AG20443 (cell line): ENCODE measurements at regions not wholly inside any gene's neighbourhood (a gene's known extent, or its start where the extent isn't known, plus 50 kb on each side); places are given as distances from the start of the nearest gene placed in this dataset.
"Not testable (repeated sequence)": the region's sequence is repeated elsewhere in the genome, so short reads cannot be mapped to it uniquely, and the experiment has no call there.

Experiments
- DNase-seq: peaks from one replicate; pipeline ENCODE4 v3.0.0; 2012; ENCODE audit warnings: low spot score, mixed read lengths

DNA sequence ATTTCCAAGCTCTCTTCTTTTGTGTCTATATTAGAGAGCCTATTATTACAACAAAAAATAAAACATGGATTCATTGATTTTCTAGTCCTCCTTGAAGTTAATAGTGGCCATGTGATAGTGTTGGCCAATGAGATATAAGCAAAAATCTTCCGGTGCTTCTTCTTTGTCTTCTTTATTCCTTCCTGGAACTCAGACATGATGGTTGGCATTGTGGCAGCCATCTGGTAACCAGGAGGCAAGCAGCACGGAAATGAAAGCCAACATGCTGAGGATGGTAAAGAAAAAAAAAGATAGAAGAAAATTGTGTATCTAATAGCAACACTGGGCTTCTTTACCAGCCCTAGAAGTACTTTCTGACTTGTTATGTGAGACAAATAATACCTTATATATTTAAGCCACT, 50.8 kb upstream of the SEL1L start:
- DNase-seq = no peak

DNA sequence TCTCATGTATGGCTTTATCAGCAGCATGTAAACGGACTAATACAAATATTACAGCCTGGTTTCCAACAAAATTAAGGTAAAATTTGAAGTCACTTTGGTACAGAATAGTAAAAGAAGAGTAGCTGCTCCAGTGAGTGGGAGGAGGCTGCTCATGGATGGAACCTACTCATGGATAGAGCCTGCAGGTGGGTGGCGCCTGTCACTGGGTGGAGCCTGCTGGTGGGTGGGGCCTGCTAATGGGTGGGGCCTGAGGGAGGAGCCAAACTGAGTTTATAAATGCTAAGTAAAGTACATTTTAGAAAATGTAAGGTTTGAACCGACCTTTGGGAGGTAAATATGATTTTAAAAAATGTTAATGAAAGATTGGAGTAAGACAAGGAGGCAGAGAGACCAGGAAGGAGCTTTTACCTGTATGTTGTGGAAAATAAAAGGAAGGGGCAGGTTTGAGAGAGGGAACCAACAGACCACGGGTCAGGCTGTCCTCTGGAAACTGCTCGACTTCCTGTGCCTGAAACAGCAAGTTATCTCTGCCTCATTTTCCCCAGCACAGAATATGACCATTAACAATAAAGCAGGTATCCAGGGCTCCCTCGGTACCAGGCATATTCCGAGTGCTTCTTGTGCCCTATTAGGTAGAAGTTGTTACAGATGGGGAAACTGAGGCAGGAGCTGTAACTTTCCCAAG, 55.9 kb upstream of the SEL1L start:
- no peak for DNase-seq

DNA sequence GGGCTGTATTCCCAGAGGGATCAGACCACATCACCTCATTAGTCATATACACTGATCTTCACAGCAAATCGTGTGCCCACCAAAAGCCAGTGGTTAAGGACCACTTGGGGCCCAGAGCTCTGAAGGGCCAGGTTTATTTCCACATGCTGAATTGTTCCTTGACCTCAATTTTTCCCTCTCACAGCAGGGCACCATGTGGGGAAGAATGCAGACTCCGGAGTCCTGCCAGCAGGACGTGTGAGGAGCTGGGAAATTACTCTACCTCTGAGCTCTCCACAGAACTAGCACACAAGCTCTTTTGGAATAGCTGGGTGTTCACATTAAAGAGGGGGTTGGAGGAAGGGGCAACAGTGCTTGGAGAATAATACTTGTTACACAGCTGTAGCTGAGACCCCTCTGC, 57.6 kb upstream of the SEL1L start:
- no peak for DNase-seq

DNA sequence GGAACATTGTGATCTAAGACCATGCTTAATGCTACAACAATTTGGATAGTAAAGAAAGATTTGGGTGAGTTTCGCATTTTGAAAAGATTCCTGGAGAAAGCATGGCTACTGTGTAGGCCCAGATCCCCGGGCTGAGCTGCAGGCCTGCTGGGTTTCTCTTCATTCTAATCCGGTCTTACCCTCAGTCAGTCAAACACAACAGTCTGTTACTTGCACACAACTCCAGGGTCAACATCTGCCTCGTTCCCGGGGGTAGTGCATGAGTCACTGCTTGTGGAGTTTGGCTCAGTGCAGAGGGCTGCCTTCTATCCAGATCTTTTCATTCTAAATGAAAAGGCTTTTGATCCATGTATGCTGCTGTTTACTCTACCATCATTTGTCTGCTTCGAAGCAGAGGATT, 60.4 kb upstream of the SEL1L start:
- DNase-seq = no peak

DNA sequence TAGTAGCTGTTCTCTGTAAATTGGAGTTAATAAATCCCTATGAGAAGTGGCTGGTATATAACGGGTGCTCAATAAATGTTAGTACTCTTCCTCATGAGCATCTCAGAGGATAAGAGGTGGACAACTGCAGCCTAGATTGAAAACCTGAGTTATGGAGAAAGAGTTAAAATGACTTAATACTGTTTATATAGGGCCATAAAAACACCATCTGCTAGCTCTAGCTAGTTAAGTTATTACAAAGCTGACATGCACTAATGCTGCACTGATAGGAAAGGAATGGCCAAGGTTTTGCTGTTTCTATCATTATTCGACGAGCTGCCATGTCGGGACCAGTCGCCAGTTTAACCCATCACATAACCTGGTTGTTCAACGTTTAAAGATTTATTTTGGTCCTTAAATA, 72.0 kb upstream of the SEL1L start:
- no peak for DNase-seq

DNA sequence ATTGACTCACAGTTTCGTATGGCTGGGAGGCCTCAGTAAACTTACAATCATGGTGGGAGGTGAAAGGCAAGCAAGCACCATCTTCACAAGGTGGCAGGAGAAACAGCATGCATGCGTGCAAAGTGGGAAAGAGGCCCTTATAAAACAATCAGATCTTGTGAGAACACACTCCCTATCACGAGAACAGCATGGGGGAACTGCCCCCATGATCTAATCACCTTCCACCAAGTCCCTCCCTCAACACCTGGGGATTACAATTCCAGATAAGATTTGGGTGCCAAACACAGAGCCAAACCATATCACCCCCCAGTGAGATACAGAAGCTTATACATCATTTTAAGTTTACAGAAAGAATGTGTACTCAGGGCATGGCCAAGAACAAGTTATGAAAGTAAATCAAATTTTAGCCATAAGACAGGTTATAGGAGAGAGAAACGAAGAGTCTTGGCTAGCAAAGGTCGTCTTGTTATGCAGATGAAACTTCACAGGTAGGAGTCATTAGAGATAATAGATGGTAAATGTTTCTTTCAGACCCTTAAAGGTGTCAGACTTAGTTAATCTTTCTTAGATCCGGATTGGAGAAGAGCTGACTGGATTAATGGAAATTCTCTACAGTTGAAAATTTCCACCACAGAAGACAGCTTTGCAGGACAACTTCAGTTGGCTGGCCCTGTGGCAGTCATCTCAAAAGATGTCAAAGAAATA, 79.8 kb upstream of the SEL1L start:
- no peak for DNase-seq

DNA sequence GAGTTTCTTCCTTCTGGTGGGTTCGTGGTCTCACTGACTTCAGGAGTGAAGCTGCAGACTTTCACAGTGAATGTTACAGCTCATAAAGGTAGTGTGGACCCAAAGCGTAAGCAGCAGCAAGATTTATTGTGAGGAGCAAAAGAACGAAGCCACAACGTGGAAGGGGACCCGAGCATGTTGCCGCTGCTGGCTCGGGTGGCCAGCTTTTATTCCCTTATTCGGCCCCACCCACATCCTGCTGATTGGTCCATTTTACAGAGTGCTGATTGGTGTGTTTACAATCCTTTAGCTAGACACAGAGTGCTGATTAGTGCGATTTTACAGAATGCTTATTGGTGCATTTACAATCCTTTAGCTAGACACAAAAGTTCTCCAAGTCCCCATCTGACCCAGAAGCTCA, 80.6 kb upstream of the SEL1L start:
- DNase-seq = not testable (repeated sequence)

DNA sequence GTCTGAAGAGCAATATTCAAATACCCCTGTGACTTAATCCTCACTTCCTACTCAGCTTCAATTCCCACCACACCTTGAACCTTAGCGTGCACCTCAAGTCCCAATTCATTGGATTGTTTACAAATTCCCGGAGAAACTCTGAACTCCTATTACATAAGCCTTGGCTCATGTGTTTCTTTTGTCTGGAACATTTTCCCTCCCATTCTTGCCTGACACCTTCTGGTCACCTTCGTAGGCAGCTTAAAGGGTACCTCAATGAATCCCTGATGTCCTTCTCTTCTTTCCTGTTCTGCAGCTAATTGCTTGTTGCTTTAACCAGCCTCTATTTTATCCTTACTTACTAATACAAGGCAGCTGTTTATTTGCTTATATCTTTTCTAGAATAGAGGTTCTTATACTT, 85.0 kb upstream of the SEL1L start:
- no peak for DNase-seq

DNA sequence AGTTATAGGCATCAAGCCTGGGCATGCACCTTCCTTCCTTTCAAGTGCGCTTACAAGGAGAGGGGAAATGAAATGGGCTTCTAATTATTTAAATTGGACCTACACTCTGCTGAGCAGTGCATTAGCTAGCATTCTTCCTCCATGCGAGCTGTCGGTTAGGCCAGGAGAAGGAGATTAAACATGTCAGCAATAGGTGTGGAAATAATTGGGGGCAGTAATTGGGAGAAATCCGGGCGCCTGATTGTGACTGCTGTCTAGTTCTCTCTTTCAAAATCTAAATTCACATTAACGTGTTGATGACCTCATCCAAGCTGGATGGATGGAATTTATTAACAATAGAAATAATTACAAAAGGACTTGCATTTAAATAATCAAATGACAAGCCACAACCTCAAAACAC, 86.2 kb upstream of the SEL1L start:
- DNase-seq = no peak

DNA sequence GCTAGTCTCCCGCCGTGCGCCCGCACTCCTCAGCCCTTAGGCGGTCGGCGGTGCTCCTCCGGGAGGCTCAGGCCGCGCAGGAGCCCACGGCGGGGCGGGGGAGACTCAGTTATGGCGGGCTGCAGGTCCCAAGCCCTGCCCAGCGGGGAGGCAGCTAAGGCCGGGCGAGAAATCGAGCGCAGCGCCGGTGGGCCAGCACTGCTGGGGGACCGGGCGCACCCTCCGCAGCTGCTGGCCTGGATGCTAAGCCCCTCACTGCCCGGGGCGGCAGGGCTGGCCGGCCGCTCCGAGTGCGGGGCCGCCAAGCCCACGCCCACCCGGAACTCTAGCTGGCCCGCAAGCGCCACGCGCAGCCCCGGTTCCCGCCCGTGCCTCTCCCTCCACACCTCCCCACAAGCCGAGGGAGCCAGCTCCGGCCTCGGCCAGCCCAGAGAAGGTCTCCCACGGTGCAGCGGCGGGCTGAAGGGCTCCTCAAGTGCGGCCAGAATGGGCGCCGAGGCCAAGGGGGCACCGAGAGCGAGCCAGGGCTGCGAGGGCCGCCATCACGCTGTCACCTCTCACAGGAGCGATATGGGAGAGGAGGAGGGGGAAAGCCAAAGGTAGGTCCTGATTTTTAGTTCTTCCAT, 90.2 kb upstream of the SEL1L start:
- DNase-seq = not testable (repeated sequence)

DNA sequence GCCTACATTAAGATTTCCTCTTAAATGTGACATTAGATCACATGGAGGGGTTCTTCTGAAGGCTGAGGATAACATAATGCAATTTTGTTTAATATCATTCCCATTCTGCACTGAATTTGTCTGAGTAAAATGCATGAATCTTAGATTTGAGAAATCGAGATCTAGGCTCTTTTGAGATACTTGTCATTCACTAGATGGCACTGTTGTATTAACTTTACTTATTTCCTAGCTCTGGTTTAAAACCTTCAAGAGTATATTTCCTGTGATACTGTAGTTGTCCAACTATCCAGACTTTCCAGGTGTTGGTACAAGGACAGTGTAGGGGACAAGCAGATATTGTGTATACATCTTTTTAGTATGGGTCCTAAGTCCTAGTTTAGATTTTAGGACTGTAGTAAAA, 91.7 kb upstream of the SEL1L start:
- no peak for DNase-seq

DNA sequence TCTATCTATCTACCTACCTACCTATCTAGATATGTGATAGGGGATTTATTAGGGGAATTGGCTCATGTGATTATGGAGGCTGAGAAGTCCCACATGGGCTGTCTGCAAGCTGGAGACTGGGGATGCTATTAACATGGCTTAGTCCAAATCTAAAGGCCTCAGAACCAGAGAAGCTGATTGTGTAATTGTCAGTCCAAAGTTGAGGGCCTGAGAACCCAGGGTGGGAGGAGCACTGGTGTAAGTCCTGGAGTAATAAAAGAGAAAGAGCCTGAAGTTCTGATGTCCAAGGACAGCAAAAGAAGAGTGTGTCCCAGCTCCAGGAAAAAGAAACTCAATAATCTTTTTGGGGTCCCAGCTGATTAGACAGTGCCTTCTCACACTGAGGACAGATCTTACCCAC, 98.5 kb upstream of the SEL1L start:
- no peak for DNase-seq

DNA sequence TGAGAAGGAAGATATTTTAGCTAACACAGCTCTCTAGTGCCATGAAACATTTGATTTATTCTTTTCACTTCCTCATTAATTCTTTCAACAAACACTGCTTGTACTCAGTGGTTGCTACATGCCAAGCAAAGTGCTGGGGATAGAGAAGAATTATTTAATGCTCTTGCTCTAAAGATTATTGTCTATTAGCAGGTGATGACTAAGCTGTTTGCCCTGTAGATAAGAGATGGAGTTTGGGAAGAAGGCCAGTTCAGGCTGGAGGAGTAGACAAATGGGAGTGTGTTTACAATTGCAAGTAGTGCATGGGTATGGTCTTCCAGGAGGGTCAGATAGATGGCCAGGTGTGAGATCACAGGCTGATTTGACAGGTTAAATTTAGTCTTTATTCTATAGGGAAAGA, 99.8 kb upstream of the SEL1L start:
- no peak for DNase-seq

DNA sequence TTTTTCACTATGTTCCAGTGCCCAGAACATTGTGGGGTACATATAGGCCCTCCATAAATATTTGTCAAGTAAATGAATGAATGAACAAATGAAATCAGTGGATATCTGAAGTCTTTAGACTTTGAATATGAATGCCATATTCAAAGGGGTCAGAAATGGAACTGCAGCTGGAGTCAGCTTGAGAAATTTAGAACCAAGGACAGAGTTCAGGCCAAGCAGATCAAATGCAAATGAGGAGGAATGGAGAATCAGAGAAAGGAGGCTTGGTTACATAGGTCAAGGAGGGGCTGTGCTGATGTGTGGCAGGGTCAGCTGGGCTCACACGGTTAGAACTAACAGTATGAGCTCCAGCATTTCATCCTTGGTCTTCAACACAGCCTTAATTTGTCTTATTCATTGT, 104.0 kb upstream of the SEL1L start:
- no peak for DNase-seq

DNA sequence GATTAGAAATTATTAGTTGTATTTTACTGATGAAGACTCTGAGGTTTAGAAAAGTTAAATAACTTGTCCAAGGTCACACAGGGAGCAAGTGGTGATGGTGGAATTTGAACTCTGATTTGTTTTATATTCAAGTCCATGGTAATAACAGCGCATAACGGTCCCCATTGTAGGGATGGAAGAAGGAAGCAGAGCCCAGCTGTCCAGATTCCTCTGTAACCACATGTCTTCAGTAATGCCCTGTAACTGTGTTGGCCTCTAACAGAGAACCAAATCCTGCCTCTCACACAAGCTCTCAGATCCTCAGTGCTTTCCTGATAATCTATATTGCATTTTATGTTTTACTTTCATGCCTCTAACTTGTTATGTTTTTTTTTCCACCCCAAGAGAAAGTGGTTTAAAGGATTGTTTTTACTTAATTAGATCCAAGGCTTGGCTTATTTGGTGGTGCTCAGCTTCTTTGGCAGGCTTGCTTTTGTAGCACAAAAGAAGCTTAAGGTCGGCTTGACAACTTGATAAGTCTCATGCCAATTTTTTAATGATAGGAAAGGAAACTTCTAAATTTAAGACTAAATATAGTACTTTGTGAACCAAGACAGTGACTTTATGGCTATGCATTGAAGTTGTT, 105.1 kb upstream of the SEL1L start:
- DNase-seq = no peak

DNA sequence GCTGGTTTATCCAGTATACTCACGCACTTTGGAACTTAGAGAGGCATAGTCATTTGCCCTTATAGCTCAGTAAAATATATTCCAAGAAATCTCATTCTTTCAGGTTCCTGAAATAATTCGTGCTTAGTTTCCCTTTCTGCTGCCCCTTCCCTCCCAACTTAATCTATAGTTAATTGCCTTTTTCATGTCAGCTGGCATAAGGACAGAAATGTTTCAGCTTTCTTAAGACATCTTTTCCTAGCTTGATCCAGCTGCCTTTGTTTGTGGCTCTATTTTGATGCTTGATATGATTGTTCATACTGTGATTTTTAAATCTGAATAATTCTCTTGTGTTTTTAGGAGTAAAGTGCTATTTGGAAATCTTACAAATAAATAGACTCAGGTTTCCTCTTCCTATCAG, 120.0 kb upstream of the SEL1L start:
- DNase-seq = no peak

DNA sequence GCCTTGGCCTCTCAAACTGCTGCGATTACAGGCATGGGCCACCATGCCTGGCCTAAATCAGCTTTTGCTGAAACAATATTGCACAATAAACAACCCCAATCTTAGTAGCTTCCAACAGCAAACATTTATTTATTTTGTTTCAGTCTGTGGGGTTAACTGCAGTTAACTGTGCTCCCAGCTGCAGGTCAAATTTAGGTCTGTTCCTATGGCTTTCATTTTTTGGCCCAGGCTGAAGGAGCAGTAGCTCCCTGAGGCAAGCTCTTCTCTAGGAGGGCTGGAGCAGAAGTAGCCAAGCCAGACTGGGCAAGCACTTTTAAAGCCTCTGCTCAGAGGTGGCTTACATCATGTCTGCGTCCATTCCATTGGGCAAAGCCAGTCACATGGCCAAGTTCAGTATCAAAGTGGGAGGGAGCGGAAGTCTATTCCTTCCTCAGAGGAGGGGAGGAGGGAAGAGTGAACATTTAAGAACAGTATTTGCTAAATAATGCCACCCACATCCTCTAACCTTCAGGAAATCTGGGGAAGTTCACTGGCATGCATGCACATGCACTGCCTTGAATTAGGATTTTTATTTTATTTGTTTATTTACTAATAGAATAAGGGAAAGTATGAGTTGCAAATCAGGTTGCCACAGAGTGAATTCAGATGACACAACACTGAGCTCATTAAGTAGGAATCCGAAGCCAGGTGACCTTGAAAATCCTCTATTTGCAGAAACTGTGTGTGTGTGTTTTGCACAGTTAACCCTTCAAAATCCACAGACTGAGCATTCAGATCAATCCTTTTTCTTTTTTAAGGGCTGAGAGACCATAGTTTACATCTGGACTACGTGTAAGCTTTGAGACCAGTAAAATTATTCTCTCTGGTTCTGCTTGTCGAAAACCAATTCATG, 122.0 kb upstream of the SEL1L start:
- no peak for DNase-seq

DNA sequence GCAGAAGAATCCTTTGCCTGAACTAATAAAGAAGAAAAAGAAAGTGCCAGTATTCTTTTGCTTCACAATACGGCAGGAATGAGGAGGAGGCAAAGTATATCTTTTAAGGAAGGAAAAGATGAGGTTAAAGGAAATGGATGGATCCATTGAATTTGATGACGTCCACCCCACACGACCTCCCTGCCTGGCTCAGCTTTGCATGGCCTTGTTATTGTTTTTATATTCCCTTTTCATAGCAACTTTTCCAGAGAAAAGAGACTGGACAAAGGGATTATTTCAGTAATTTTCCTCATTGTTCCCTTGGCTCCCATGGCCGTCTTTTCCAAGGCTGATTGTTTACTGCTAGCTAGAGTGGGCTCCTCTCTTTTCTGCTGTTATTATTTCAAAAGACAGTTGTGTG, 123.2 kb upstream of the SEL1L start:
- DNase-seq = no peak

DNA sequence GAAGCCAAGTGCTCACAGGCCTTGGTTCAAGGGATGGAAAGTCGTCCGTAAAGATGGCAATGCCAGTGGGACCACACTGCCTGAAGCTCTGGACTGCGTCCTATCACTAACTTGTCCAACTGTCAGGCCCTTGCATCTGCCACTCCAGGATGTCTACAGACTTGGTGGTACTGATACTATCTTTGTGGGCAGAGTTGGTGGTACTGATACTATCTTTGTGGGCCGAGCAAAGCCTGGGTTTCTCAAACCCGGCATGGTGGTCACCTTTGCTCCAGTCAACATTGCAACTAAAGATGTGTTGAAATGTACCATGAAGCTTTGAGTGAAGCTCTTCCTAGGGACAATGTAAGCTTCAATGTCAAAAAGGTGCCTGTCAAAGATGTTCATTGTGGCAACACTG, 128.4 kb upstream of the SEL1L start:
- DNase-seq = no peak

DNA sequence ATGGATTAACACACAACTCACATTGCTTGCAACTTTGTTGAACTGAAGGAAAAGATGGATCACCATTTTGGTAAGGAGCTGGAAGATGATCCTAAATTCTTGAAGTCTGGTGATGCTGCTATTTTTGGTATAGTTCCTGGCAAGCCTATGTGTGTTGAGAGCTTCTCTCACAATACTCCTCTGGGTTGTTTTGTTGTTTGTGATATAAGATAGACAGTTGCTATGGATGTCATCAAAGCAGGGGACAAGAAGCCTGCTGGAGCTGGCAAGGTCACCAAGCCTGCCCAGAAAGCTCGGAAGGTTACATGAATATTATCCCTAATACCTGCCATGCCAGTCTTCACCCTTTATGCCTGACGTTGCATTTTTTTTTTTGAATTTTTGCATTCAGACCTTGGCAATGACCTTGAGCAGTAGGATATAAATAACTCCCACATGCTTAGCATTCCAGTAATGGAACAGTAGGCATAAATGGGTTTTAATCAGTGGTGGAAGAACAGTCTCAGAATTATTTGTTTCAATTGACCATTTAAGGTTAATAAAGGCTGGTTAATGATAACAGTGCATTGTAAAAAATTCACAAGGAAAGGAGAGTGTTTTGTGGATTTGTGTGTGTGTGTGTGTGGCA, 129.0 kb upstream of the SEL1L start:
- DNase-seq = no peak

DNA sequence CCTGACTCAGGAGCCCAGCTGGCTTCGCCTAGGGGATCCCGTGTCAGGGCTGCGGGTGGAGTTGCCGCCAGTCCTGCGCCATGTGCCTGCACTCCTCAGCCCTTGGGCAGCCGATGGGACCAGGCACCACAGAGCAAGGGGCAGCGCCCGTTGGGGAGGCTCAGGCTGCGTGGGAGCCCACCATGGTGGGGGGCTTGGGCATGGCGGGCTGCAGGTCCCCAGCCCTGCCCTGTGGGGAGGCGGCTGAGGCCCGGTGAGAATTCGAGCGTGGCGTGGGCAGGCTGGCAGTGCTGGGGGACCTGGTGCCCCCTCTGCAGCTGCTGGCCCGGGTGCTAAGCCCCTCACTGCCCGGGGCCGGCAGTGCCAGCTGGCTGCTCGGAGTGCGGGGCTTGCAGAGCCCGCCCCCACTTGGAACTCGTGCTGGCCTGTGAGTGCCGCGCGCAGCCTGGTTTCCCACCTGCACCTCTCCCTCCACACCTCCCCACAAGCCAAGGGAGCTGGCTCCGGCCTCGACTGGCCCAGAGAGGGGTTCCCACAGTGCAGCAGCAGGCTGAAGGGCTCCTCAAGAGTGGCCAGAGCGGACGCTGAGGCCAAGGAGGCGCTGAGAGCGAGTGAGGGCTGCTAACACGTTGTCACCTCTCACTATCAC, 135.1 kb upstream of the SEL1L start:
- no peak for DNase-seq
